ENCODE measurements at regions not wholly inside any gene's neighbourhood (a gene's known extent, or its start where the extent isn't known, plus 50 kb on each side); places are given as distances from the start of the nearest gene placed in this dataset.

DNA sequence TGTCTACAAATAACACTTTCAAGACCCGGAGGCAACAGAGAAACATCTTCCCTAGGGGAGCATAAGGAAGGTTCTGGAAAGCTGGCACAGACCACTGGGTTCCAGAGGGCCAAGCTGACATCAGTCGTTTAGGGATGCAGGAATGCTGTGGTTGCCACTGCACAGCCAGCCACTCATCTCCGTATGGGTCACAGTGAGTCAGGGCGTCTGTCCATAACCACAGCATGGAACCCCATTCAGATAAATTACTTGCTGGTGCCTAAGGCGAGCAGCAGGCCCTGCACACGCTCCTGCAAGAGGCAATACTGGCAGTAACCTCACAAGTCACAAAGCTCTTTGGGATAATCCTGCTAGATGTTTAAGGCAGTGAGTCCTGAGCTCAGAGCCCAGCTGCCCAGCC is 140.9 kb upstream of the UBL3 start:
- peaks cover 26 to 34% (median 28%) of the 10 kb centered on the region in 11 experiments for H3K9me3 ChIP-seq (replicated peaks in 1 of 11)
- H3K4me2 ChIP-seq: no peak overlapping the region

DNA sequence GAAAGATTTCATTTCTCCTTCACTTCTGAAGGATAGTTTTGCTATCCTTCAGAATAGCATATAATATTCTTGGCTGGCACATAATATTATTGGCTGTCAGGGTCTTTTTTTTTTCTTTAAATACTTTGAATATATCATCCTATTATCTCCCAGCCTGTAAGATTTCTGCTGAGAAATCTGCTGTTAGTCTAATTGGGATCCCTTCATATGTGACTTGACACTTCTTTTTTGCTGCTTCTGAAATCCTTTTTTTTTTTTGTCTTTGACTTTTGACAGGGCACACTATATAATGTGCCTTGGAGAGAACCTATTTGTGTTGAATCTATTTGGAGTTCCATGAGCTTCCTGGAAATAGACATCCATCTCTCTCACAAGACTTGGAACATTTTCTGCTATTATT is 136.9 kb upstream of the UBL3 start:
- TF ChIP-seq Cebpa-rat (IDR thresholded peaks at IDR 0.05): no peak
- no peak overlapping the region for H3K9ac ChIP-seq
- peaks cover 0 to 4% (median under 1%) of the 10 kb centered on the region in 10 experiments; a peak in 8 of 20 replicates for H3K4me1 ChIP-seq
- no peak overlapping the region for H3K4me3 ChIP-seq
- peaks cover 26 to 35% (median 29%) of the 10 kb centered on the region in 11 experiments for H3K9me3 ChIP-seq (replicated peaks in 1 of 11)
- no peak overlapping the region for H3K27ac ChIP-seq
- H3K27me3 ChIP-seq: no peaks in the 10 kb centered on the region
- no peaks in the 10 kb centered on the region for H4K20me1 ChIP-seq
- H3K4me2 ChIP-seq: no peak overlapping the region
- H3K36me3 ChIP-seq: no peaks in the 10 kb centered on the region

More for the DNA sequence above, 140.9 kb upstream of the UBL3 start:
- no peaks in the 10 kb centered on the region for H3K27me3 ChIP-seq
- no peak overlapping the region for H3K27ac ChIP-seq
- no peak overlapping the region for H3K9ac ChIP-seq
- no peak overlapping the region for H3K4me3 ChIP-seq
- H3K36me3 ChIP-seq: no peaks in the 10 kb centered on the region
- no peaks in the 10 kb centered on the region for H4K20me1 ChIP-seq
- peaks cover 20 to 39% (median 37%) of the 10 kb centered on the region in 10 experiments for H3K4me1 ChIP-seq
- no peak for TF ChIP-seq Cebpa-rat (IDR thresholded peaks at IDR 0.05)

DNA sequence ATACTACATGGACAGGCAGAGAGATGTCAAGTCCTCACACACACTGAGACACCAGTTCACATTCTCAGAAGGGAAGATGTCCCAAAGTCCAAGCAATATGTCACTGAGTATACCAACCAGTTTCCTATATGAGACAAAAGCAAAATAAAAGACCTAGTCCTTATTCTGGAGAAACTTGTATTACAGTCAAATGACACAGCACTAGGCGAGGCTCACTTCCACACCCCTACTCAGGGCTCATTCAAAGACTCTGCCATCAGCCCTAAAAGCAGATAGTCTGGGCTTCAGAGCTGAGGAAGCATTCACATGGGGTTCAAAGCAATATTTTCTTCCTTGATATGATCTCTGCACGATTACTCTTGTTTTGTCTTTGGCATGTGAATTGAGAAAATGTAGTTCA is 129.9 kb upstream of the UBL3 start:
- no peak for TF ChIP-seq Cebpa-rat (IDR thresholded peaks at IDR 0.05)

DNA sequence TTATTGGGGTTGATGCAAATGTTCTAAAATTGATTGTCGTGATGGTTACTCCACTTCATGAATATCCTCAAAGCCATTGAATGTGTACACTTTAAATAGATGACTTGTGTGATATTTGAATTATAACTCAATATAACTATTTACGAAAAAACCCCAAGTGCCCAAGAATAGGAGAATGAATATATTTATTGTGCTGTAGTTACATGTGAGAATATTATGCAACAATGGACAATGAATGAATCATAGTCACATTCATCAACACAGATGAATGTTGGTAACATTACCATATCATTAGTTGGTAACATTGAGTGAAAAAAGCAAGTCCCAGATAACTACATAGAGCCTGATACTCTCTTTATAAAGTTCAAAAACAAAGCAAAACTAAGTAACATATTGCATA is 127.8 kb upstream of the UBL3 start:
- H3K27ac ChIP-seq: no peak overlapping the region
- H4K20me1 ChIP-seq: no peaks in the 10 kb centered on the region
- no peak overlapping the region for H3K9ac ChIP-seq
- TF ChIP-seq Cebpa-rat (IDR thresholded peaks at IDR 0.05): no peak
- H3K27me3 ChIP-seq: no peaks in the 10 kb centered on the region
- H3K4me3 ChIP-seq: no peak overlapping the region
- no peaks in the 10 kb centered on the region for H3K36me3 ChIP-seq
- H3K9me3 ChIP-seq (replicated peaks in 1 of 11): peaks cover 7 to 17% (median 11%) of the 10 kb centered on the region in 11 experiments; a peak in 17 of 22 replicates
- H3K4me2 ChIP-seq: no peak overlapping the region
- H3K4me1 ChIP-seq: no peaks in the 10 kb centered on the region

More for the DNA sequence above, 129.9 kb upstream of the UBL3 start:
- H3K27me3 ChIP-seq: no peaks in the 10 kb centered on the region
- no peaks in the 10 kb centered on the region for H3K4me1 ChIP-seq
- no peak overlapping the region for H3K4me2 ChIP-seq
- H3K4me3 ChIP-seq: no peak overlapping the region
- H4K20me1 ChIP-seq: no peaks in the 10 kb centered on the region
- H3K9me3 ChIP-seq (replicated peaks in 1 of 11): peaks cover 7 to 16% (median 9%) of the 10 kb centered on the region in 11 experiments; a peak in 17 of 22 replicates
- H3K27ac ChIP-seq: no peak overlapping the region
- H3K9ac ChIP-seq: no peak overlapping the region
- H3K36me3 ChIP-seq: no peaks in the 10 kb centered on the region

DNA sequence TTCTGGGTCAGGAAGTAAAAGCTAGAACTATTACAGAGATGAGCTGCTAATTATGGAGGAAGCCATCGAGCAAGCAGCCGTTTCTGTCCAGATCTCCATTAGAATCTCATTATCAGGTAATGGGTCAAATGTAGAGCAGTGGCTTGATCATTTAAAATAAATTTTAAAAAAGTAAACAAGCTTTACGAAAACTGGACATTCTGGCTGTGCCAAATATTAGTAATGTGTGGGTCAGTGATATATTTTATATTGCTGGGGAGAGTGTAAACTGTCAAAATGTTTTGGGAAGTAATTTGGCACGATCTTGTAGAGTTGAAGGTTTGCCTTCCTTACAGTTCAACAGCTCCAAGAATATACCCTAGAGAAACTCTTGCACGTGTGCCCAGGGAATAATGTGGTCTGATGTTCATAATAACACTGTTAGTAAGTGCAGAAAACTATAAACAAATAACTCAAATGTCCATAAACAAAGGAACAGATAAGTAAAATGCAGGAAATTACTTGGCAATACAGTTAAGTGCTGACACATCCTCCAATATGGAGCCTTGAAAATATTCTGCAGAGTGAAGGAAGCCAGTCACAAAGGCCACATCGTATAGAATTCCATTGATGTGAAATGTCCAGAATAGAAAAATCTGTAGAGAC is 127.2 kb upstream of the UBL3 start:
- TF ChIP-seq Cebpa-rat (IDR thresholded peaks at IDR 0.05): no peak
- no peak overlapping the region for H3K27ac ChIP-seq
- no peak overlapping the region for H3K4me3 ChIP-seq
- peaks cover 7 to 17% (median 11%) of the 10 kb centered on the region in 11 experiments; a peak in 17 of 22 replicates for H3K9me3 ChIP-seq (replicated peaks in 1 of 11)
- H3K9ac ChIP-seq: no peak overlapping the region
- H3K4me1 ChIP-seq: no peaks in the 10 kb centered on the region
- no peaks in the 10 kb centered on the region for H3K36me3 ChIP-seq
- H4K20me1 ChIP-seq: no peaks in the 10 kb centered on the region
- H3K27me3 ChIP-seq: no peaks in the 10 kb centered on the region
- no peak overlapping the region for H3K4me2 ChIP-seq

DNA sequence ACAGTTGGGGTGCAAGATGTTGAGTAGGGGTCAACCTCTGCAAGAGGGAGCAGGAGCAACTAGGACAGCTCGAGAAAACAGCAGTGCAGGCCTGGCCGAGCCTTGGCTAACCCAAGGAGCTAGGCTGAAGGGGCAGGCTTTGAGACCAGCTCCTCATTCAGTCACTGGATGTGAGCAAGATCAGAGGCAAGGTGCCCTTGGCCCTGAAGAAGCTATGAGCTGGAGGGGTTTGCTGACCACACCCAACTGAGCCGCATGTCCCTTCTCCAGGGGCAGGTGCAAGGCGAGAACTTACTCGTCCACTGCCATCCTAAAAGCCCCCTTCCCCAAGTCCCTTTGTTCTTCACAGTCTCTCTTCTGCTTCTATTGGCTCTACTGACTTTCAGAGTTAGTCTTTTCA is 126.1 kb upstream of the UBL3 start:
- Histone ChIP-seq H3K4me2 (no peak overlapping the region), H3K27me3 (no peaks in the 10 kb centered on the region), H3K27ac (no peak overlapping the region), H3K36me3 (no peaks in the 10 kb centered on the region), H4K20me1 (no peaks in the 10 kb centered on the region), H3K9me3 (replicated peaks in 1 of 11) (peaks cover 5 to 12% (median 7%) of the 10 kb centered on the region in 11 experiments; a peak in 17 of 22 replicates), H3K4me3 (no peak overlapping the region), H3K9ac (no peak overlapping the region), H3K4me1 (no peaks in the 10 kb centered on the region)
- no peak for TF ChIP-seq Cebpa-rat (IDR thresholded peaks at IDR 0.05)

DNA sequence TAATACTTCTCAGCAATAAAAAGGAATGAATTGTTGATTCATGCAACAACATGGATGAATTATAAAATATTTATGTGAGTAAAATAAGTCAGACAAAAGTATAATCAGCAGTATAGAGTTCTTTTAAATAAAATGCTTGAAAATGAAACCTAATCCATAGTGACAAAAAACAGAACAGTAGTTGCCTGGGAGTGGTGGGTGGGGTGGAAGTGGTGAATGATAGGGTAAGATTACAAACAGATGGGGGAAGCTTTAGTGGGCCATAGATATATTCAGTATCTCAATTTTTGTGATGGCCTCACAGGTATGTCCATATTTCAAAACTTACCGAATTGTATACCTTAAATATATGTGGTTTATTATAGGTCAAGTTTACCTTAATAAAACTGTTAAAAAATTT is 124.9 kb upstream of the UBL3 start:
- Histone ChIP-seq H3K4me3 (no peak overlapping the region), H3K27me3 (no peaks in the 10 kb centered on the region), H3K4me1 (no peaks in the 10 kb centered on the region), H3K9me3 (replicated peaks in 1 of 11) (0 out of 22 replicates have a peak, but pooled peaks cover 0 to 5% (median 0%) of the 10 kb centered on the region in 11 experiments), H4K20me1 (no peaks in the 10 kb centered on the region), H3K36me3 (no peaks in the 10 kb centered on the region), H3K4me2 (no peak overlapping the region), H3K27ac (no peak overlapping the region), H3K9ac (no peak overlapping the region)
- no peak for TF ChIP-seq Cebpa-rat (IDR thresholded peaks at IDR 0.05)

DNA sequence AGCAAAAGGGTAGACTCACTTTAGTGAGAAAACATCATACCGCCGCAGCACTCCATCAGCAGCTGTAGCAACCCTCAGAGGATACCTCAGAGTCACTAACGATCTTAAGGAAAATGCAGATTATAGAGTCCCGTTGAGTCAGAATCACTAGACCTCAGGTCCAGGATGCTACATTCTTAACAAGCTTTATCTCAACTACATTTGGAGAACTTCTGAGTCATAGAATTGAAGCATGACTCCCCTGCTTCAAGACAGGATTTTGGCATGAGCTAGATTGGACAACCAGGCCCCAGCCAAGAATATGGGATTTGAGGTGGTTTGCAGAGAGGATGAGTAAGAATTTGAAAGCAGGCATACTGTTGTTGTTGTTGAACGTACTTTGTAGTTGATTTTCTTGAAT is 118.9 kb upstream of the UBL3 start:
- Histone ChIP-seq H3K9me3 (replicated peaks in 1 of 11) (peaks cover 23 to 48% (median 33%) of the 10 kb centered on the region in 11 experiments), H3K4me2 (no peak overlapping the region), H3K27me3 (no peaks in the 10 kb centered on the region), H4K20me1 (no peaks in the 10 kb centered on the region), H3K27ac (no peak overlapping the region), H3K4me1 (no peaks in the 10 kb centered on the region), H3K4me3 (no peak overlapping the region), H3K36me3 (no peaks in the 10 kb centered on the region), H3K9ac (no peak overlapping the region)
- no peak for TF ChIP-seq Cebpa-rat (IDR thresholded peaks at IDR 0.05)

DNA sequence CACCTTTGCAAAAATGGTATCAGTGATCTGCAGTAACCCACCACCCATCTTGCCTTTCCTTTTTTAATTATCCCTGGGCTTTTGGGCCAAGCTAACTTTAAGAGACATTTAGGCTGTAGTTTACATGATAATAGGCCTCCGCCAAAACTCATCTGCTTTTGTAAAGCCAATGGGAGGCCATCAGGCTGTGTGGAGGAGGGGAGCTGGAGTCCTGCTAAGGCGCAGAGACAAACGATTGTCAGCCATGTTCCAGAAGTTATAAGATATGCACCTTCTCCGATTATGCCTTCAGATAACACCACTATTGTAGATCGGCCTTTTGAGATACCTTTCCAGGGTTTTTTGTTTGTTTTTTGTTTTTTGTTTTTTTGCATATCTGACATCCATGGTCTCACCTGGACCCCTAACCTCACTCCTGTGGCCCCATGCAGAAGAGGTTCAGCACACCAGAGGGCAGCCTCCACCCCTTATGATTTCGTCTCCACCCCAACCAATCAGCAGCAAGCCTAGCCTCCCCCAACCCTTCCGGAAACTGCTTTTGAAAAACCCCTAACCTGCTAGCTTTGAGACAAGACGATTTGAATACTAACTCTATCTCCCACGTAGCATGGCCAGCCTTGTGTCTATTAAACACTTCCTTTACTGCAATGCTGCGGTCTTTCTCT is 113.9 kb upstream of the UBL3 start:
- Histone ChIP-seq H3K4me2 (no peak overlapping the region), H3K4me3 (no peak overlapping the region), H3K36me3 (no peaks in the 10 kb centered on the region), H4K20me1 (no peaks in the 10 kb centered on the region), H3K27me3 (no peaks in the 10 kb centered on the region), H3K9me3 (replicated peaks in 1 of 11) (peaks cover 23 to 42% (median 30%) of the 10 kb centered on the region in 11 experiments), H3K4me1 (0 out of 20 replicates have a peak, but pooled peaks cover 0 to 4% (median 0%) of the 10 kb centered on the region in 10 experiments), H3K9ac (no peak overlapping the region), H3K27ac (no peak overlapping the region)
- TF ChIP-seq Cebpa-rat (IDR thresholded peaks at IDR 0.05): no peak

Data from BLaER1 treated with 17β-estradiol and CSF1 and Interleukin-3, amounts not matched to agents 10 nM and 100 nM (cell line).